DOHH2 (cell line): ENCODE measurements at regions not wholly inside any gene's neighbourhood (a gene's known extent, or its start where the extent isn't known, plus 50 kb on each side); places are given as distances from the start of the nearest gene placed in this dataset.
A peak's percentile ranks its signal among the peaks of the same experiment; 100 is the strongest.

Experiments
- H3F3A ChIP-seq: fragments of 200-600 bp; sonication (generic), shearing (Covaris generic); 2 replicates; pipeline ENCODE4 v1.6.0; 2016; ENCODE audit warnings: antibody characterized with exemption, mild to moderate bottlenecking; ENCODE audit not compliant: control insufficient read depth, insufficient read depth
- H3K27ac ChIP-seq: fragments of 200-600 bp; sonication (generic); 2 replicates; pipeline ENCODE4 v1.5.1; 2014; ENCODE audit warnings: low read depth, mild to moderate bottlenecking, low read length, moderate library complexity
- H3K27me3 ChIP-seq: fragments of 200-600 bp; sonication (generic); 2 replicates; pipeline ENCODE4 v1.6.1; 2014; ENCODE audit warnings: mild to moderate bottlenecking, low read length, mixed read lengths; ENCODE audit not compliant: control insufficient read depth
- H3K36me3 ChIP-seq: fragments of 200-600 bp; sonication (generic); 2 replicates; pipeline ENCODE4 v1.6.1; 2014; ENCODE audit warnings: mild to moderate bottlenecking, low read length, moderate library complexity, mixed read lengths; ENCODE audit not compliant: control insufficient read depth
- H3K4me1 ChIP-seq: fragments of 200-600 bp; sonication (generic); 2 replicates; pipeline ENCODE4 v1.6.1; 2014; ENCODE audit warnings: mild to moderate bottlenecking, low read length, mixed read lengths; ENCODE audit not compliant: control insufficient read depth
- H3K4me2 ChIP-seq: fragments of 200-600 bp; sonication (generic); 2 replicates; pipeline ENCODE4 v1.6.0; 2014; ENCODE audit warnings: mild to moderate bottlenecking, low read length, moderate library complexity
- H3K4me3 ChIP-seq: fragments of 200-600 bp; sonication (generic); 2 replicates; pipeline ENCODE4 v1.5.1; 2014; ENCODE audit warnings: mild to moderate bottlenecking, low read length, mixed read lengths
- H3K79me2 ChIP-seq: fragments of 200-600 bp; sonication (generic); 2 replicates; pipeline ENCODE4 v1.6.1; 2014; ENCODE audit warnings: mild to moderate bottlenecking, low read length, mixed read lengths; ENCODE audit not compliant: control insufficient read depth
- H3K9me2 ChIP-seq: fragments of 200-600 bp; sonication (generic); replicated peaks from 2 replicates; pipeline ENCODE4 v1.6.1; 2014; ENCODE audit warnings: mild to moderate bottlenecking, low read length, mixed read lengths; ENCODE audit not compliant: control insufficient read depth
- H3K9me3 ChIP-seq: fragments of 200-600 bp; sonication (generic); 2 replicates; pipeline ENCODE4 v1.6.1; 2014; ENCODE audit warnings: antibody characterized with exemption, low read length, mixed read lengths; ENCODE audit not compliant: control insufficient read depth, insufficient read depth
- H4K20me1 ChIP-seq: fragments of 200-600 bp; sonication (generic); 2 replicates; pipeline ENCODE4 v1.6.0; 2014; ENCODE audit warnings: low read depth, mild to moderate bottlenecking, antibody characterized with exemption, low read length, moderate library complexity; ENCODE audit not compliant: control insufficient read depth, insufficient read depth
- EZH2phosphoT487 ChIP-seq: fragments of 200-600 bp; sonication (generic); IDR thresholded peaks from 2 replicates; pipeline ENCODE4 v1.6.1; 2017; ENCODE audit warnings: borderline replicate concordance, mild to moderate bottlenecking, antibody characterized with exemption, low read length, moderate library complexity, mixed read lengths
- TF ChIP-seq, protein P1 (sequence below): fragments of 200-600 bp; sonication (generic); IDR thresholded peaks from one replicate; pipeline ENCODE4 v1.5.1; 2014; ENCODE audit warnings: antibody characterized with exemption, mild to moderate bottlenecking, low read depth, low read length; ENCODE audit not compliant: poor library complexity, severe bottlenecking

DNA sequence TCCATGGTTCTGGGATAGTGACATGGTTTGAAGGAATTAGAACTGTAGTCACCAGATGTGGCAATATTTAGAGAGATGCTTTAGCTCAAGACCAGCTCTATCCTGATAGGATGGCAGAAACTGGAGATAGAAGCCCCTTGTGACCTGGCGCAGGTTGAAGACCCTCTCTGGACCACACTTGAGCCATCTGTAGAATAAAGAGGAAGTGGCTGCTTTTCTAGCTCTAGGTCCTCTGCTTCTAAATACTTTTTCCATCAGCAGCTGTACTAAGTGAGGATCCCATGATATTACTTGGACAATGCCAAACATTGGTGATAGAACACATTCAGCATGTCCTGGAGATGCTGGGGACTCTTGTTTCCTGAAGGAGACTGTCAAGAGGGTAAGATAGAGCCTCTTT is 172.6 kb downstream of the PDCD6IP start:
- Histone ChIP-seq H4K20me1 (no peaks in the 10 kb centered on the region), H3K27me3 (no peaks in the 10 kb centered on the region), H3K27ac (no peak overlapping the region), H3K4me2 (no peak overlapping the region), H3K79me2 (no peaks in the 10 kb centered on the region), H3F3A (no peaks in the 10 kb centered on the region), H3K4me3 (no peak overlapping the region), H3K9me3 (no peaks in the 10 kb centered on the region), H3K36me3 (no peaks in the 10 kb centered on the region), H3K9me2 (no peaks in the 10 kb centered on the region), H3K4me1 (no peaks in the 10 kb centered on the region)
- no peak for TF ChIP-seq EZH2phosphoT487
- TF ChIP-seq, protein P1, sequence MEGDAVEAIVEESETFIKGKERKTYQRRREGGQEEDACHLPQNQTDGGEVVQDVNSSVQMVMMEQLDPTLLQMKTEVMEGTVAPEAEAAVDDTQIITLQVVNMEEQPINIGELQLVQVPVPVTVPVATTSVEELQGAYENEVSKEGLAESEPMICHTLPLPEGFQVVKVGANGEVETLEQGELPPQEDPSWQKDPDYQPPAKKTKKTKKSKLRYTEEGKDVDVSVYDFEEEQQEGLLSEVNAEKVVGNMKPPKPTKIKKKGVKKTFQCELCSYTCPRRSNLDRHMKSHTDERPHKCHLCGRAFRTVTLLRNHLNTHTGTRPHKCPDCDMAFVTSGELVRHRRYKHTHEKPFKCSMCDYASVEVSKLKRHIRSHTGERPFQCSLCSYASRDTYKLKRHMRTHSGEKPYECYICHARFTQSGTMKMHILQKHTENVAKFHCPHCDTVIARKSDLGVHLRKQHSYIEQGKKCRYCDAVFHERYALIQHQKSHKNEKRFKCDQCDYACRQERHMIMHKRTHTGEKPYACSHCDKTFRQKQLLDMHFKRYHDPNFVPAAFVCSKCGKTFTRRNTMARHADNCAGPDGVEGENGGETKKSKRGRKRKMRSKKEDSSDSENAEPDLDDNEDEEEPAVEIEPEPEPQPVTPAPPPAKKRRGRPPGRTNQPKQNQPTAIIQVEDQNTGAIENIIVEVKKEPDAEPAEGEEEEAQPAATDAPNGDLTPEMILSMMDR, result no peak

DNA sequence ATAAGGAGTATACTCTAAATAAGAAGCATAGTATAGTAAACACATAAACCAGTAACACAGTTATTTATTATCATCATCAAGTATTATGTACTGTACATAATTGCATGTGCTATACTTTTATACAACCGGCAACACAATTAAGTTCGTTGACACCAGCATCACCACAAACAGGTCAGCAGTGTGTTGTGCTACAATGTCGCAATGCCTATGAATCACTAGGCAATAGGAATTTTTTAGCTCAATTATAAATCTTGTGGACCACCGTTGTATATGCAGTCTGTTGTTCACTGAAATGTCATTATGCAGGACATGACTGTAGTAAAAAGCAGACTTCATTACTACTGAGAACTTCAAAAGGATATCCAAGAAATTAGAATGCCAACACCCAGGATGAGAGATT is 177.0 kb downstream of the PDCD6IP start:
- Histone ChIP-seq H3F3A (no peaks in the 10 kb centered on the region), H3K36me3 (no peaks in the 10 kb centered on the region), H3K27me3 (no peaks in the 10 kb centered on the region), H3K4me1 (peaks cover under 1% of the 10 kb centered on the region), H3K9me3 (no peaks in the 10 kb centered on the region), H3K79me2 (no peaks in the 10 kb centered on the region), H3K4me3 (no peak overlapping the region), H3K4me2 (no peak overlapping the region), H3K9me2 (no peaks in the 10 kb centered on the region), H4K20me1 (no peaks in the 10 kb centered on the region), H3K27ac (no peak overlapping the region)
- TF ChIP-seq EZH2phosphoT487, result no peak
- TF ChIP-seq, protein P1, result no peak

DNA sequence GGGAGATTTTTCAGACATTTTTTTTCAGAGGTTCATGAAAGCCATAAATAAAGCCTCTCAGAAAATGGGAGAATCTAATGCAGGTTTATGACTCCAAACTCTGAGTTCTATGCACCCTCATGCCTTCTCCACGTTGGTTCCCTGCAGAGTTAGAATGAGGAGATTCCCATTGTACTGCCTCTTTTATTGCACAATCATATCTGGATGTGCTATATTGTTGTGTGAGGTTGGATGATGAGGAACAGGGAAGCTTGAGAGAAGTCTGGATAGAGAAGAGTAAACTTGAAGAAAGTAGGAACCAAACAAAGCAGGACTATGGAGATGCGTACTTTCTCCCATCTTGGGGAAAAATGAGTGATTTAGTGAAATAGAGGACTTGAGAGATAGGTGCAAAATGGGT is 178.8 kb downstream of the PDCD6IP start:
- Histone ChIP-seq H3K4me3 (no peak overlapping the region), H3K27me3 (no peaks in the 10 kb centered on the region), H3K9me2 (no peaks in the 10 kb centered on the region), H3K4me2 (no peak overlapping the region), H3K27ac (no peak overlapping the region), H3K9me3 (no peaks in the 10 kb centered on the region), H3K4me1 (peaks cover 14% of the 10 kb centered on the region), H4K20me1 (no peaks in the 10 kb centered on the region), H3F3A (no peaks in the 10 kb centered on the region), H3K36me3 (no peaks in the 10 kb centered on the region), H3K79me2 (no peaks in the 10 kb centered on the region)
- TF ChIP-seq EZH2phosphoT487, result no peak
- TF ChIP-seq, protein P1, result no peak

DNA sequence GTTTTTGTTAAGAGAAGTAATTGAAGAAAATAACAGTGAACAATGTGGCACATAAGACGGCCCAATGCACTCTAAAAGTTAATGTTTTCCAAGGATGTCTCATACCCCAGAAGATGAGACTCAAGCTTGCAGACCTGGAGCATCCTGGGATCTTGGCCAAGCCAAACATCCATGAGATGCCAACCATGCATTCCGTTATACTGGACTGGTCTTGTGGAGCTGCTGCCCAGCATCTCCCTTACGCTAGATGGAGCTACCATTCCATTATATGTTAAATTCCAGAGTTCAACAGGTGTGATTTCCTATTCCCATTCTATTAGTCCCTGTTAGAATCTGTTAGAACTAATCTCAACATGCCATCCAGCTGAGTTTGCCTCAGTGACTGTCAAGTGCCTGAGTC is 181.8 kb downstream of the PDCD6IP start:
- no peaks in the 10 kb centered on the region for H3K79me2 ChIP-seq

More for the DNA sequence above, 181.8 kb downstream of the PDCD6IP start:
- Histone ChIP-seq H3F3A (no peaks in the 10 kb centered on the region), H3K27ac (no peak overlapping the region), H3K9me2 (no peaks in the 10 kb centered on the region), H3K4me3 (no peak overlapping the region), H3K27me3 (no peaks in the 10 kb centered on the region), H4K20me1 (no peaks in the 10 kb centered on the region), H3K4me2 (no peak overlapping the region), H3K4me1 (peaks cover 19% of the 10 kb centered on the region), H3K36me3 (no peaks in the 10 kb centered on the region), H3K9me3 (no peaks in the 10 kb centered on the region)
- TF ChIP-seq EZH2phosphoT487, result no peak
- TF ChIP-seq, protein P1, result peak; percentile 56
